Cardiac fibroblast (primary cell): ENCODE measurements at regions not wholly inside any gene's neighbourhood (a gene's known extent, or its start where the extent isn't known, plus 50 kb on each side); places are given as distances from the start of the nearest gene placed in this dataset.
A peak's percentile ranks its signal among the peaks of the same experiment; 100 is the strongest.

Source experiments
- DNase-seq, 2 donors: peaks; one replicate each; pipeline versions ENCODE4 v3.0.0 to v3.0.0-alpha.2; 2010; ENCODE audit warnings: low read depth in 2 of 2
- H3K4me3 ChIP-seq, 2 donors: replicated peaks in 1 of 2; 1 replicate in 1 of 2; 2 replicates in 1 of 2; pipeline ENCODE4 v1.5.1; 2011; ENCODE audit warnings: low read depth in 2 of 2, low read length in 2 of 2, mild to moderate bottlenecking in 2 of 2, moderate library complexity in 1 of 2
- CTCF ChIP-seq: IDR thresholded peaks from one replicate; pipeline ENCODE4 v1.5.1; 2011; ENCODE audit warnings: low read depth, mild to moderate bottlenecking, low read length, inconsistent platforms

DNA sequence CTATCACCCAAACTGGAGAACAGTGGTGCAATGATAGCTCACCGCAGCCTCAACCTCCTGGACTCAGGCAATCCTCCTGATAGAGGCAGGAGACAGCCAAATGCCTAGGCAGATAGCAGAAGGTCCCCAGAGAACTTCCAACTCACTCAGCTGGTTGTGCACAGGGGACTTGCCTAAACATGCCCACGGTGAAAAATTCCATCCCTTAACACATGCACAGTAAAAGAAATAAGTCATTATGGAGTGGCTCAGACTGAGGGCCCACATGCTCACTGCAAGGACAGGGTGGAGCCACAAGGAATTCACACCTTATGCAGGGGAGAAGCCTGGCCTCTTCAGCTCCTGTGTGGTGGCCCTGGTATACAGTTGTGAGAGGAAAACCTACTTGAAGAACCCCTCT, 525.8 kb upstream of the ATP2B1 start:
- H3K4me3 ChIP-seq: no peak overlapping the region
- no peak for TF ChIP-seq CTCF
- peak; percentile 23 to 54 for DNase-seq

DNA sequence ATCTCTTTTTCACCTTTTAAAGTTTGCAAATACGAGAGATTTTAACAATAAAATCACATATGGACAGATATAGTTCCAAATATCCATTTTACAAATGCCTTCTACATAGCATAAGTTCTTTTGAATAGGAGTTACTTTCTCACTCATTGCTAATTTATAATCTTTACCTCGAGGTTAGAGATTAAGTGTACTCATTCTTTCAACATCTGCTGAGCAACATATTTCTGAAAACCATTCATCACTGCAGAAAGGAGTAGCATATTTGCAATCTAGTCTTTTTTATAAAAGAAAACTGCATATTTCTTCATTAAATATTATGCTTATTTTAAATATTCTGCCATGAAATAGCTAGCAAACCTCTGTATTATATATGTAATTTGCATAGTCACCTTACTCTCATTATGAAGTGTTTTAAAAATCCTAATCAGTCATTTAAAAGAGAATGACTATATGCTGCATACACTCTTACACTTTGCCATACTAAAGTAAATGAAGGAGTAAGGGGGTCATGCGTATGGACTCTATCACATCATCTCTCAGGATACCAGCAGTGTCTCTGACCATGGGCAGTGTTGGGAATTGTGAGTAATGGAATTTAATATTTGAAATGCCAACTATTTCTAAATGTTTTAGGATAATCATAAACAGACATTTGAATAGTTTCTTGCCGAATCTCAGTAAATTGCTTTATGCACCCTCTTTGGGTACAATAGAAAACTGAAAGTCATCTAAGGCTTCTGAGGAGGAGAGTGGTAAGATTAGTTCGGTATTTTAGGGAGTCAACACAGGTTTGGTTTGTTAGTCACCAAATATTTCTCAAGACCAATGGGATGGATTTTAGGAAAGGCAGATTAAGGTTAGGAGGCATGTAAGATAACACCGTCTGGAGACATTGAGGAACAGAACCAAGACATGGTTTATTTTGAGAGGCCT, 524.8 kb upstream of the ATP2B1 start:
- H3K4me3 ChIP-seq: no peak overlapping the region
- no peak for TF ChIP-seq CTCF
- DNase-seq: peak; percentile 16 to 28

DNA sequence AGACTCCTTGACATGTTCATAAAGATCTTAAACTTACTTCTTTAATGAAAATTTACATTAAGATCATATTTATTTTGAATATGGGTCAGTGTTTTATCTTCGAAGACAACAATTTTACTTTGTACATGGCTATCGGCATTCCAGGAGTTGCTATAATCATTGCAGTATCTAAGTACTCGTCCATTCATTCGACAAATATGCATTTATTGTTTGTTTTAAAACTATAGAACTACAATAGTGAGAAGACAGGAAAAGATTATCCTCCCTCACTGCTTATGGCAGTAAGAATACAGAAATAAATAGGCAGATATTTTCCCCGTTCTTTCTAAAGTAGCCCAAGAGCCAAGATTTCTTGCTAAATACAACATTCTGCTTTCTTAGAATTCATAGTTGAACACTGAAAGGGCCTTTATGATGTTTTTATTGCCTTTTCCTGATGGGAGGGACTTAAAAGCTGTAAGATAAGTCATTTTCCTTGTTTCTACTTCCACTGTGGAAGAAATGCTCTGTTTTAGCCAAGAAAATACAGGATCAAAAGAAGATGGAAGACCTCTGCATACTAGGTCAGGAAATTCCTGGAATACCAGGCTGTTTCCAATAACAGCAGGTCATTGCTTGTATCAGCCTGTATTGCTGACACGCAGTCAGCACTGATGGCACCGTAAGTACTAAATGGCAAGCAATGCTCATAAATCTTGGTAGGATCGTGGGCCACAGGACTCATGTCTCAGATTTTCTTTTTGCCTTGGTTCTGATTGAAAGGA, 521.0 kb upstream of the ATP2B1 start:
- no peak for TF ChIP-seq CTCF
- peak; percentile 23 to 33 for DNase-seq

GRCh38 chr12:90226211-90226610, 517.6 kb upstream of the ATP2B1 start:
- TF ChIP-seq CTCF: no peak
- no peak overlapping the region for H3K4me3 ChIP-seq
- no peak for DNase-seq

More for the DNA sequence above, 521.0 kb upstream of the ATP2B1 start:
- no peak overlapping the region for H3K4me3 ChIP-seq

DNA sequence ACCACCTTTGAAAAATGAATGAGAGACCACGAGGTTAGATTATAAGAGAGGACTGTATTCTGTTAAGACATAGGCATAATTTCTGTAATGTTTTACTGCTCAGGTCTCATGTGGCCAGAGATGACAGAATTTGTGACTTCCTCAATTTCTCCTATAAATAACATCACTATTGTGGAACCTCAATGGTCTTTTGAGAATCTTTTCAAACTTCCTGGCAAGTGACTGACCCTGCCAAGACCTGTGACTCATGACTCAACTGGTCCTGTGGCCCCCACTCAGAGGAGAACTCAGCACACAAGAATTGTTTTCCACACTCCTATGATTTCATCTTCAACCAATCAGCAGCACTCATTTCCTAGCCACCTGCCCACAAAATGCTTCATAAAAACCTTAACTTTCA, 508.2 kb upstream of the ATP2B1 start:
- TF ChIP-seq CTCF: no peak
- DNase-seq: peak; percentile 42 to 73
- H3K4me3 ChIP-seq: no peak overlapping the region

DNA sequence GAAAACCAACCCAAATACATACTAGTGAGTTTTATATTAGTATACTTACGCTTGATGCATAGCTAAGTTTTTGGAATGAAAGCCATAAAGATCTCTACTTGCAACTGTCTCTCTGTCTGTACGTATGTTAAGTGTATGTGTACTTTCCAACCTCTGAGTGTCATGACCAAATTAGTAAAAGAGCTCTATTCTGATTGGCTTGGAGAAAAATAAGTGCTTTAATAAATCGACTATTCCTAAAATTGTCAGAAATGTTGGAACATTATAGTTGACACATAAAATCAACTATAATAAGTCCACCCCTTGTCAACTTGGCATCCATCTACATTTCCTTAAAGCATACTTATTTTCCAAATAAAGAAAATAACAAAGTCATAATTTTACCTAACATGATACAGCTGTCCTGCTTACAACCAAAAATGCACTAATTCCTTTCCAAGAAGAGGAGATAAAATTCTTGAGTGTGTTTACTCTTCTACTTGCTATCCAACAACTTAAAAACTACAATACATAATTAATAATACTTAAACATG, 507.4 kb upstream of the ATP2B1 start:
- DNase-seq: peak in 1 of 2 donors; percentile 4
- H3K4me3 ChIP-seq: no peak overlapping the region
- no peak for TF ChIP-seq CTCF
